ENCODE measurements at regions not wholly inside any gene's neighbourhood (a gene's known extent, or its start where the extent isn't known, plus 50 kb on each side); places are given as distances from the start of the nearest gene placed in this dataset.

- Histone ChIP-seq H3K4me3 (ENCODE audit: low read depth, low read length) (no peak overlapping the region), H3K27me3 (replicated peaks) (no peaks in the 10 kb centered on the region), H3K27ac (no peak overlapping the region), H3K36me3 (replicated peaks) (no peaks in the 10 kb centered on the region)
- DNase-seq, result no peak
- in situ Hi-C loops (cut with HindIII; ENCODE audit: low pct_ligation_motif_present, low sequenced_read_pairs), result no loop called here
- no peak for TF ChIP-seq CTCF (IDR thresholded peaks at IDR 0.05; ENCODE audit: low read depth, low read length, missing control alignments)
Measured at GRCh38 chr14:34009956-34010355, 59.1 kb upstream of the EGLN3 start.

GRCh38 chr14:34007902-34008301, 57.0 kb upstream of the EGLN3 start:
- no peaks in the 10 kb centered on the region for H3K36me3 ChIP-seq (replicated peaks)
- TF ChIP-seq CTCF (IDR thresholded peaks at IDR 0.05; ENCODE audit: low read depth, low read length, missing control alignments), result no peak
- in situ Hi-C loops (cut with HindIII; ENCODE audit: low pct_ligation_motif_present, low sequenced_read_pairs), result no loop called here
- H3K27ac ChIP-seq, result no peak overlapping the region
- no peak overlapping the region for H3K4me3 ChIP-seq (ENCODE audit: low read depth, low read length)
- DNase-seq, result no peak
- H3K27me3 ChIP-seq (replicated peaks), result no peaks in the 10 kb centered on the region

GRCh38 chr14:34005901-34006300, 55.0 kb upstream of the EGLN3 start:
- in situ Hi-C loops (cut with HindIII; ENCODE audit: low pct_ligation_motif_present, low sequenced_read_pairs), result no loop called here
- no peaks in the 10 kb centered on the region for H3K27me3 ChIP-seq (replicated peaks)
- no peak overlapping the region for H3K27ac ChIP-seq
- no peak for DNase-seq
- TF ChIP-seq CTCF (IDR thresholded peaks at IDR 0.05; ENCODE audit: low read depth, low read length, missing control alignments), result no peak
- no peaks in the 10 kb centered on the region for H3K36me3 ChIP-seq (replicated peaks)
- no peak overlapping the region for H3K4me3 ChIP-seq (ENCODE audit: low read depth, low read length)

- TF ChIP-seq CTCF (IDR thresholded peaks at IDR 0.05; ENCODE audit: low read depth, low read length, missing control alignments), result no peak
- Histone ChIP-seq H3K4me3 (ENCODE audit: low read depth, low read length) (no peak overlapping the region), H3K36me3 (replicated peaks) (no peaks in the 10 kb centered on the region), H3K27ac (no peak overlapping the region), H3K27me3 (replicated peaks) (no peaks in the 10 kb centered on the region)
- no peak for DNase-seq
- in situ Hi-C loops (cut with HindIII; ENCODE audit: low pct_ligation_motif_present, low sequenced_read_pairs), result no loop called here
Measured at GRCh38 chr14:34004881-34005280, 54.0 kb upstream of the EGLN3 start.

- Histone ChIP-seq H3K36me3 (replicated peaks) (no peaks in the 10 kb centered on the region), H3K27ac (no peak overlapping the region), H3K27me3 (replicated peaks) (no peaks in the 10 kb centered on the region), H3K4me3 (ENCODE audit: low read depth, low read length) (no peak overlapping the region)
- in situ Hi-C loops (cut with HindIII; ENCODE audit: low pct_ligation_motif_present, low sequenced_read_pairs), result no loop called here
- no peak for DNase-seq
- no peak for TF ChIP-seq CTCF (IDR thresholded peaks at IDR 0.05; ENCODE audit: low read depth, low read length, missing control alignments)
Measured at GRCh38 chr14:34003691-34004090, 52.8 kb upstream of the EGLN3 start.

GRCh38 chr14:34003082-34003668, 52.3 kb upstream of the EGLN3 start:
- Histone ChIP-seq H3K36me3 (replicated peaks) (no peaks in the 10 kb centered on the region), H3K27ac (no peak overlapping the region), H3K4me3 (ENCODE audit: low read depth, low read length) (no peak overlapping the region), H3K27me3 (replicated peaks) (no peaks in the 10 kb centered on the region)
- no peak for DNase-seq
- TF ChIP-seq CTCF (IDR thresholded peaks at IDR 0.05; ENCODE audit: low read depth, low read length, missing control alignments), result no peak
- in situ Hi-C loops (cut with HindIII; ENCODE audit: low pct_ligation_motif_present, low sequenced_read_pairs), result no loop called here

Measured in brain microvascular endothelial cell (primary cell).